Liver (tissue), 3 donors: ENCODE measurements at regions not wholly inside any gene's neighbourhood (a gene's known extent, or its start where the extent isn't known, plus 50 kb on each side); places are given as distances from the start of the nearest gene placed in this dataset.

Experiments
- JUND ChIP-seq, 2 donors: IDR thresholded peaks; 2 replicates each; pipeline ENCODE4 v1.6.1; 2016; ENCODE audit warnings: antibody characterized with exemption in 2 of 2
- TF ChIP-seq, protein P1 (sequence below): fragments of 150-350 bp; IDR thresholded peaks from 2 replicates; pipeline ENCODE4 v1.5.1; 2017; ENCODE audit warnings: improper control_type of control experiment, low read depth, low read length; ENCODE audit not compliant: missing input control
- donor health status: healthy.
- donor health status: healthy.

DNA sequence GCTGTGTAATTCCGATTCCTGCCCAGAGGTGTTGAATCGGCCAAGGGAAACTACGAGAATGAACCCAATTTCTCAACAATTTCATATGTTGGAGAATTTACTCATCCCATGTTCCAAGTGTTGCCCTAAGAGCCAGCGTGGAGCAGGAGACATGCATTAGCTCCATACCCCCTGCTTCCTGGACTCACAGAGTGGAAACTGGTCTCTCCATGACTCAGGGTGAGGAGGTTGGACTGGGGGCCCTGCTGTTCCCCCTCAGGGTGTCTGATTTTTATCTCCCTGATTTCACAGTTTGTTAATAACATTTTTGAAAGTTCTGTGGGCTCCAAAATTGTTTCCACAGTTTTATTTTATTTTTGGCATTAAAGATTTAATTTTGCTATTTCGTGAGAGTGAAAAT is 183.0 kb upstream of the SFRP2 start:
- TF ChIP-seq, protein P1, sequence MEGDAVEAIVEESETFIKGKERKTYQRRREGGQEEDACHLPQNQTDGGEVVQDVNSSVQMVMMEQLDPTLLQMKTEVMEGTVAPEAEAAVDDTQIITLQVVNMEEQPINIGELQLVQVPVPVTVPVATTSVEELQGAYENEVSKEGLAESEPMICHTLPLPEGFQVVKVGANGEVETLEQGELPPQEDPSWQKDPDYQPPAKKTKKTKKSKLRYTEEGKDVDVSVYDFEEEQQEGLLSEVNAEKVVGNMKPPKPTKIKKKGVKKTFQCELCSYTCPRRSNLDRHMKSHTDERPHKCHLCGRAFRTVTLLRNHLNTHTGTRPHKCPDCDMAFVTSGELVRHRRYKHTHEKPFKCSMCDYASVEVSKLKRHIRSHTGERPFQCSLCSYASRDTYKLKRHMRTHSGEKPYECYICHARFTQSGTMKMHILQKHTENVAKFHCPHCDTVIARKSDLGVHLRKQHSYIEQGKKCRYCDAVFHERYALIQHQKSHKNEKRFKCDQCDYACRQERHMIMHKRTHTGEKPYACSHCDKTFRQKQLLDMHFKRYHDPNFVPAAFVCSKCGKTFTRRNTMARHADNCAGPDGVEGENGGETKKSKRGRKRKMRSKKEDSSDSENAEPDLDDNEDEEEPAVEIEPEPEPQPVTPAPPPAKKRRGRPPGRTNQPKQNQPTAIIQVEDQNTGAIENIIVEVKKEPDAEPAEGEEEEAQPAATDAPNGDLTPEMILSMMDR, result no peak
- no peak for TF ChIP-seq JUND (IDR thresholded peaks at IDR 0.05)
